Right kidney (tissue), 1 donor: ENCODE measurements at regions not wholly inside any gene's neighbourhood (a gene's known extent, or its start where the extent isn't known, plus 50 kb on each side); places are given as distances from the start of the nearest gene placed in this dataset.
A peak's percentile ranks its signal among the peaks of the same experiment; 100 is the strongest.

Experiments
- DNase-seq: peaks from one replicate; pipeline ENCODE4 v3.0.0-alpha.2; 2016

DNA sequence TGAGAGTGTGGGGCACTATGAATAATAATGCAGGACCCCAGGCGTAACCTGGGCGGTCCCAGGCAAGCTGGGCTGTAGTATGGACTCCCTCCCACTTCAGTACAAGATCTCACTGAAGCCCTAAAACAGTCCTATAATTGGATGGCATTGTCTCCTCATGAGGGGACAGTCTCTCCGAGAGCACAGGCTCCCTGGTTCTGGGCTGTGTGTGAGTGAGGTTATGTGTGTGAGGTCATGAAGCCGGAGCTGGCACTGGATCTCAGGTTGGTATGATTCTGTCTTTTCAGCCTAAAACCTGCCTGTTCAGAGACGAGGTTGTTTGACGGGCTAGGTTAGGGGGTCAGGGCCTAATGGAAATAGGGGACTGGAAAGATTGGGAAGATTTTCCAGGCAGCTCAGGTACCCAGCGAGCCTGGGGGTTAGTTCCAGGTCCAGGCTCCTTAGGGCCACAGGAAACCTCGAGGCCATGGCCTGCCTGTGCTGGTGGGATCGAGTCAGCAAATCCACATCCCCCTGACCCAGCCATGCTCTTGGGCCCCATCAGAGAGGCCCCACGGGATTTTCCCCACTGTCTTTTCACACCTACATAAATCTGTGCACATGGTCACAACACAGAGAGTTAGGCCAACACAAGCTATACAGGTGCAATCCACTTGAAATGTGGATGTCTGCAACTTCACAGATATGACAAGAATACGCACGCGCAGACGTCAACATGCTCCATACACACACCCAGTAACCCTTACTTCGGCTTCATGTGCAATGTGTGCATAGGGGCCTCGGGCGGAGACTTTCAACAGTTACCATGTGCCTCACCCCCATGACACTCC lies 94.8 kb downstream of the INHBB start:
- DNase-seq = no peak

DNA sequence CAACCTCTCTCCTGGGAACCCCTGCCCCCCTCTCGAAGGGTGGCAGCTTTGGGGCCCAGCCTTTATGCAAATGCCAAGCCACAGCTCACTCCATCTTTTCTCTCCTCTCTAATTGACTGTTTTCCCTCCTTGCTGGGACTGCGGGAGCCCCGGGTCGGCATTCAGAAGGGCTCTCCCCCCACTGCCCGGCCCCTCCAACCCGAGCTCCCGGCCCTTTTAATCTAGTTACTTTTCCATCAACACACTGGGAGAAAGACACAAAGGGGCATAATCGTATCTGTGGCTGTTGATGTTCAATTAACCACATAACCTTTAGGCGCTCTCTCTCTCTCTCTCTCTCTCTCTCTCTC lies 95.4 kb downstream of the INHBB start:
- DNase-seq = no peak

DNA sequence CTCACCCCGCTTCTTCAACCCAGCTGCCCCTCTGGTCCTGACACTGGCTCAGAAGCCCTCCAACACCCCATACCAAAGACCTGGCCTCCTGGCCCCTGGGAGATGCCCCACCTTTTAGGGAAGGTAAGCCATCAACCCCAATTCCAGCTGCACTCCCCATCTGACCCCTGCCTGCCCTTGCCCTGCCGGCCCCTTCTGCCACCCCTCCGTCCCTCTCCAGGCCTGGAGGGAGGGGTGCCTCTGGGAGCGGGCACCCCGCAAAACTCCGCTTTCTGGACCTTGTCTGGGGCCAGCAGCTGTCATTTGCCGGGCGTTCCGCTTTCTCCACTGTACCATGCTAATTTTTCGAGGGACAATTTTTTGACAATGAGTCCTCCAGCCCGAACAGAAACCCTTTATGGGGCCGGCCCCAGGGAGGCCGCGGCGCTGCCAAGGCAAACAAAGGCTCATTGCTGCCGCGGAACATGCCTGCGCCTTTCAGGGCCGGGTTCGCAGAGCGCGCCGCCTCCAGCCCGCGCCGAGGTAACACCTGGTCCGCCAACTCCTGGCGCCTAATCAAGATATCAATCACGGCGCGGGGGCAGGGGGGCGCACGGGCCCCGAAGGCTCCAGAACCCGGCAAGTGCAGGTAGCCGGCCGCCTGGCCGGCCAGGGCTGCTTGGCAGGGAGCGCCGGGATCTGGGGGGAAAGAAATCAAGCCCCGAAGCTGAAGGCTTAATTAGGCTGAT lies 96.0 kb downstream of the INHBB start:
- DNase-seq = peak; percentile 72

GRCh38 chr2:120442541-120442922 lies 96.6 kb downstream of the INHBB start:
- peak; percentile 69 for DNase-seq

DNA sequence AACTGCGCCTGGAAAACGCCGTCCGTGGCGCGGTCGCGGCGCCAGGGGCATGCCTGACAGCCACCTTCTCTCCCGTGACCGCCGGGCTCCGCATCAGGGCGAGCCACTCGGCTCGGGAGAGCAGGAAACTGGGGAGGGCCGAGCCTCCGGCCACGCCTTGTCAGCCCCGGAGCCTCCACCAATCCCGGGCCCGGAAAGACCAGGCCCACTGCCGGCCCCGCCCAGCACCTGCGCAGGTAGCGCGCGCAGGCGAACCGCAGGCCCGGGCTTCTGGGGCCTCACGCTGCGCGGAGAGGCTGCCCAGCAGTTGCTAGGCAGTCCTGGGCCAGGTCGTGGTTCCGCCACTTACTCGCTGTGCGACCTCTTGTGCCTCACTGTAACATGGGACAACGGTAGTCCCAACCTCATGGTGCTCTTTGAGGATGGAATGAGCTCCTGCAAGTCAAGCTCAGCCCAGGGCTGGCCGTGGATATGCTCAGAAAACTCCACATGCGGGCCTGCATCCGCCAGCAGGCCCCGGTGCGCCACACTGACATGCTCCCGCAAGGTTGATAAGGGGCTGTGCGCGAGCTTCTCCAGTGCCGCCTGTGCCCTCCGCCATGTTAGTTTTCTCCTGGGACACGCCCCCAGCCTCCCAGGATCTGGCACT lies 97.1 kb downstream of the INHBB start:
- DNase-seq = peak; percentile 71

GRCh38 chr2:120443946-120444345 lies 98.0 kb downstream of the INHBB start:
- no peak for DNase-seq

GRCh38 chr2:120444691-120445240 lies 98.8 kb downstream of the INHBB start:
- no peak for DNase-seq

GRCh38 chr2:120445449-120446143 lies 99.7 kb downstream of the INHBB start:
- DNase-seq = no peak

DNA sequence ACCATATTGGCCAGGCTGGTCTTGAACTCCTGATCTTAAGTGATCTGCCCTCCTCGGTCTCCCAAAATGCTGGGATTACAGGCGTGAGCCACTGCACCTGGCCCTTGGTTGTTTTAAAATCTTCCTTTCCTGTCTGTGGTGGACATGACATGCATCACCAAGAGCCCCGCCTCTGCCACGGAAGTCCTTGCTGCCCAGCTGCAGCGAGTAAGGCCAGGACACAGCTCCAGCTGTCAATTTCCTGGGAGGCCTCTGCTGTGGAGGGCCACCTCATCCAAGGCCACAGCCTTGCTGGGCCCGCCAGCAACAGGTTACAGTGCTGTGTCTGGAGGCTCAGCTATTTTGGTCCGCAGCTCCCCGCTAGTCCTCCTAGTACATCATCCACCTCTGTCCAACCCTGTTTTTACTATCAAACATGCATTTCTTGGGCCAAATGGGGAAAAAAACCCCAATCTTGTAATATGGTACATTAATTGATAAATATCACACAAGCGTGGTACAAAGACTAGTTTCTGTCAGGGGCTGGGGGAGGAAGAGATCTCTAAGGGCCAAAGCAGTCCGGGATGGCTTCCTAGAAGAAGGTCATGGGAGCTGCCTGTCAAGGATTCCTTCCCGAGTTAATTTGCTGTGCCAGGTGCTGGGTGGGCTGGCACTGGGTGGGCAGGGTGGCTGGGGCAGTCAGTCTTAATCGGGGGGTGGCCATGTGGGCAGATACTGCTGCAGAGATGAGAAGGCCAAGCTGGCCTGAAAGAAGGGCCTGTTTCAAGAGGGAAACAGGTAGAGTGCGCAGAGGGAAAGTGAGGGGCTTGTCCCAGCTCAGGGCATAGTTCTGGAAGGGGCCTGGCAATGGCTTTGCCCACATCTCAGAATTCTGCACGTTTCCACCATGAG lies 100.5 kb downstream of the INHBB start:
- no peak for DNase-seq

GRCh38 chr2:120447127-120447785 lies 101.3 kb downstream of the INHBB start:
- DNase-seq = no peak

GRCh38 chr2:120448436-120448835 lies 102.5 kb downstream of the INHBB start:
- no peak for DNase-seq

DNA sequence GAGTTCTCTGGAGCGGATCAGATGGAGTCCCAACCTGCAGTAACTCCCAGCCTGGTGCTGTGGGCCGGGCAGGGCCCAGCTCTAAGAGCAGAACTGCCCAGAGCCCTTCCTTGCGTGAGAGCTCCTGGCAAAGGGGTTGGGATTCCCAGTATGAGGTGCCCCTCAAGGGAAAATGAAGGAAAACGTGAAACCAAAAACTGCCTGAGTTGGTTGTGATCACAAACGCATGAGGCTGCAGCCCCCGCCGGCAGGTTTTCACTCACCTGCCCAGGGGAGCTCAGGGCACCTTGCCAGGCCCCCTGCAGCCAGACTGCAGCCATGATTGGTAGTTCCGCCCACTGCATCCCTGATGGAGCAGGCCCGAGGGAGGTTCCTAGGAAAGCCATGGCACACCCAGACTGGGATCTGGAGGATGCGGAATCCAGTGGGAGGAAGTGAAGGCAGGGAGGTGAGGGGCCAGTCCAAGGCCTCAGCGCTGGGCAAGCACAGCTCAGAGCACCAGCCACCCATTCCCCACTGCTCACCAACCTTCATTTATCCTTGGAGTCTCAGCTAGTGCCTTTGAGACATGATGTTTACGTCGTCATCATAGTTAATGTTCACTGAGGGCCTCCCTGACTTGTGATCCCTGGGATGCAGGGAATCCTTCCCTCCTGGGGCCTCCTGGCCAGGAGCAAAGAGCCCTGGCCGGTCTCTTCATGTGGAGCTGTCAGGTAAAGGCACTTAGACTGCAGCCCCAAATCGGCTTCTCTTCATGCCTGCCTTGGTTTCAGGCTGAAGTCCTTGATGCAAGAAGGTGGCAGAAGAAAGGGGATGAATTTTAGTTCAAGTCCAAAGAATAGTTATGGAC lies 103.2 kb downstream of the INHBB start:
- no peak for DNase-seq

- DNase-seq = no peak
These were observed 104.4 kb downstream of the INHBB start for GRCh38 chr2:120450196-120450820.

DNA sequence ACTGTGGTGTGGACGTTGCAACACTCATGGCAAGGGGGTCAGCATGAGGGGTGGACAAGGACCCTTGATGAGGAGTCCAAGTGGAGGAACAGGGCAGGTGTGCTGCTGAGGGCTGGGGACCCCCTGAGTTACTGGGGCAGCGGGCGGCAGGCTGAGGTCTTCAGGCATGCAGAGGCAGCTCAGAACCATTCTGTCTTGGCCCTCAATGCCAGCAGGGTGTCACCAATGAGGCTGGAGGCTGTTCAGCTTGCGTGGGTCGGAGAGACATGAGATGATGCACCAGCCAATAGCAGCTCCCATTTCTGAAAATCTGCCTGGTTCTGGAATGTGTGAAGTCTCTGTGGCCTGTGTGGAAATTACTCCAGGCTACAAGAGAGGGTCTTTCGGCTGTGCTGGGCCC lies 105.4 kb downstream of the INHBB start:
- no peak for DNase-seq

DNA sequence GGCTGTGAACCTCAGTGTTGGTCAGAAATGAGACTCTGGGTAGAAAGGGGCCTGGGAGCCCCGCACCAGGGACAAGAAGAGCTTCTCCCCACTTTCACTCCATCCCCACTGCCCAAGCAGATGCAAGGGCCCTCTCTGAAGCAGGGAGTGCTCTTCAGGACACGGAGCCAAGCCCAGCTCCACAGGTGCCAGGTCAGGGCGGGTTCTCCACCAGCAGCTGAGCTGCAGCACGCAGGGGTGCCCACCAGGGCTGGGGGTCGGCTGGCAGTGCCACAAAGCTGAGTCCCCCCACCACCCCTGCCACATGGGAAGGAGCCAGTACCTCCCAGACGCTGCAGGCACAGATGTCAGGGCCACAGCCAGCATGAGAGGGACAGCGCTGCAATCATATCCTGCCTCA lies 106.2 kb downstream of the INHBB start:
- DNase-seq = no peak

GRCh38 chr2:120452945-120453634 lies 107.2 kb downstream of the INHBB start:
- no peak for DNase-seq

GRCh38 chr2:120453635-120453998 lies 107.7 kb downstream of the INHBB start:
- no peak for DNase-seq

- DNase-seq = no peak
These were observed 108.9 kb downstream of the INHBB start for GRCh38 chr2:120454654-120455385.
